ENCODE measurements at regions not wholly inside any gene's neighbourhood (a gene's known extent, or its start where the extent isn't known, plus 50 kb on each side); places are given as distances from the start of the nearest gene placed in this dataset.

DNA sequence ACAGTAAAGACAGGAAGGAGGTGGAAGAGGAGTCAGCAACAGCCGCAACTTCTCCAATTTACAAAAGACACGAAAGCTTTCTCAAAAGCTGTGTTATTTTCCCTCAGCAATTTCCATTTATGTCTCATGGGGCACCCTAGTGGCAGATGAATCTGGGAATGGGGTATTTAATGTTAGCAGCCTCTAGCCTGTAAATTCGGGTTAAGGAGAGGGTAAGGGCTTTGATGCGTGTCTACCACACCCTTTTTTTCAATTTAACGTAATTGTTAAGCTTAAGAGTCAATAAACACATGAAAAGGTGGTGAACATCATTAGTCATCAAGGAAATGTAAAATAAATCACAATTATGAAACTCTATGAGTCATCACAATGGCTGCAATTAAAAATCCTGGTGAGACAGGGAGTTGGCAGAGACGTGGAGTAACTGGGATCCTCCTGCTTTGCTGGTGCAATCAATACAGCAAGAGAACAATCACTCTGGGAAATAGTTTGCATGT lies 986.4 kb downstream of the AACS start:
- peak overlapping the region; percentile 21 for H3K4me3 Mint-ChIP-seq (ENCODE audit: unreplicated experiment)
- peaks cover 41% of the 10 kb centered on the region for H3K4me1 Mint-ChIP-seq (ENCODE audit: insufficient read depth, unreplicated experiment)
- no TSS peak for BruUV-seq (replicated peaks)
- TF ChIP-seq, protein P1, sequence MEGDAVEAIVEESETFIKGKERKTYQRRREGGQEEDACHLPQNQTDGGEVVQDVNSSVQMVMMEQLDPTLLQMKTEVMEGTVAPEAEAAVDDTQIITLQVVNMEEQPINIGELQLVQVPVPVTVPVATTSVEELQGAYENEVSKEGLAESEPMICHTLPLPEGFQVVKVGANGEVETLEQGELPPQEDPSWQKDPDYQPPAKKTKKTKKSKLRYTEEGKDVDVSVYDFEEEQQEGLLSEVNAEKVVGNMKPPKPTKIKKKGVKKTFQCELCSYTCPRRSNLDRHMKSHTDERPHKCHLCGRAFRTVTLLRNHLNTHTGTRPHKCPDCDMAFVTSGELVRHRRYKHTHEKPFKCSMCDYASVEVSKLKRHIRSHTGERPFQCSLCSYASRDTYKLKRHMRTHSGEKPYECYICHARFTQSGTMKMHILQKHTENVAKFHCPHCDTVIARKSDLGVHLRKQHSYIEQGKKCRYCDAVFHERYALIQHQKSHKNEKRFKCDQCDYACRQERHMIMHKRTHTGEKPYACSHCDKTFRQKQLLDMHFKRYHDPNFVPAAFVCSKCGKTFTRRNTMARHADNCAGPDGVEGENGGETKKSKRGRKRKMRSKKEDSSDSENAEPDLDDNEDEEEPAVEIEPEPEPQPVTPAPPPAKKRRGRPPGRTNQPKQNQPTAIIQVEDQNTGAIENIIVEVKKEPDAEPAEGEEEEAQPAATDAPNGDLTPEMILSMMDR (IDR thresholded peaks at IDR 0.05; ENCODE audit: unreplicated experiment) = peak; percentile 49
- intact Hi-C loops (cut with micrococcal nuclease) = loop anchor here (1.0 to 10.0 kb wide), 3 partner anchors 68 to 867 kb away; partner anchors contain the start of gene TMEM132B
- ChIA-PET CTCF (interaction anchor here (0.6 to 0.8 kb wide), 4 partner anchors 26 to 650 kb away, joined by 3 to 4 read pairs (median 3); no protein-coding TSS in a partner anchor), POLR2A (interaction anchor here (0.6 to 1.0 kb wide), 5 partner anchors 15 to 661 kb away, joined by 3 to 4 read pairs (median 3); no protein-coding TSS in a partner anchor)
- H3K36me3 Mint-ChIP-seq (ENCODE audit: insufficient read depth, unreplicated experiment) = no peaks in the 10 kb centered on the region
- no peaks in the 10 kb centered on the region for H3K9me3 Mint-ChIP-seq (ENCODE audit: unreplicated experiment)
- H3K27ac Mint-ChIP-seq (ENCODE audit: low read depth, unreplicated experiment) = peak overlapping the region; percentile 89
- no peaks in the 10 kb centered on the region for H3K27me3 Mint-ChIP-seq (ENCODE audit: insufficient read depth, unreplicated experiment)
- peak; percentile 95 for DNase-seq (ENCODE audit: unreplicated experiment)

DNA sequence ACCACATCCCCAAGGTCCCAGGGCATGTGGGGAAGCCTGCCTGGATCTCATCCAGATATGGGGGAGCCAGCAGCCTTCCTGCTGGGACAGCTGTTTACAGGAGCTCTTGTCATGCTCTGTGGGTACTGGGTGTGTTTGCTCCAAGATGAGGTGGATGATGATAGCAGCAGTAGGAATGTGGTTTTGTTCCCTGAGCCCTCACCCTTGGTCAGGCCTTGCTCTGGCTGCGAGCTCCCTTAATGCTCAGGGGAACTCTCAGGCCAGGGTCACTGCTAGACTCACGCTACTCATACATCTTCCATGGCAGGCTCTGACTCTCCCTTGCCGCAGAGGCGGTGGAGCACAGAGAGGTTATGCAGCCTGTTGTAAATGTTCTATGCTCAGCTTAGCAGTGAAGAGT lies 990.3 kb downstream of the AACS start:
- Mint-ChIP-seq H3K36me3 (ENCODE audit: insufficient read depth, unreplicated experiment) (no peaks in the 10 kb centered on the region), H3K4me3 (ENCODE audit: unreplicated experiment) (no peak overlapping the region), H3K27me3 (ENCODE audit: insufficient read depth, unreplicated experiment) (no peaks in the 10 kb centered on the region), H3K27ac (ENCODE audit: low read depth, unreplicated experiment) (peak overlapping the region; percentile 66), H3K9me3 (ENCODE audit: unreplicated experiment) (no peaks in the 10 kb centered on the region), H3K4me1 (ENCODE audit: insufficient read depth, unreplicated experiment) (peaks cover 41% of the 10 kb centered on the region)
- ChIA-PET POLR2A (no interaction called here), CTCF (interaction anchor here (0.7 to 1.7 kb wide), 6 partner anchors 11 to 724 kb away, joined by 3 to 9 read pairs (median 4); no protein-coding TSS in a partner anchor)
- TF ChIP-seq, protein P1 (IDR thresholded peaks at IDR 0.05; ENCODE audit: unreplicated experiment) = no peak
- intact Hi-C loops (cut with micrococcal nuclease) = loop anchor here (2.0 to 10.0 kb wide), 2 partner anchors 29 to 871 kb away; partner anchors contain the start of gene TMEM132B
- DNase-seq (ENCODE audit: unreplicated experiment) = peak; percentile 76
- BruUV-seq (replicated peaks) = no TSS peak

DNA sequence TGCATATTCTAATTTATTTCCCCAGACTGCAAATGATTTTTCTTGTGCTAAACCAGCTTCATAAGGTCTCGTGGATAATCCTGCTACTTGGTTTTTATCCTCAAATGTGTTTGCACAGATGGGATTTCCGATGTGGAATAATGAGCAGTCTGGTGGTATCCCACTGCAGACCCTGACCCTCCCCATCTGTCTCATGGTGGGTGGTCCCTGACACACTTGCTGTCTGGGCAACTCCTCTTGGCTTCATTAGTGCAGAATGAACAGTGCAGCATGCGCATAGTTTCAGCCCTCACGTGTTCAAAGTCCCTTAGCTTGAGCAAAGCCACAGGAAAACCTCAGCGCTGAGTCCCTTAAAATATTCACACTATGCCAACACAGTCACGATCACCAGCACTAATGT lies 996.5 kb downstream of the AACS start:
- Mint-ChIP-seq H3K27ac (ENCODE audit: low read depth, unreplicated experiment) (no peak overlapping the region), H3K9me3 (ENCODE audit: unreplicated experiment) (no peaks in the 10 kb centered on the region), H3K4me1 (ENCODE audit: insufficient read depth, unreplicated experiment) (peaks cover under 1% of the 10 kb centered on the region), H3K4me3 (ENCODE audit: unreplicated experiment) (no peak overlapping the region), H3K36me3 (ENCODE audit: insufficient read depth, unreplicated experiment) (no peaks in the 10 kb centered on the region), H3K27me3 (ENCODE audit: insufficient read depth, unreplicated experiment) (no peaks in the 10 kb centered on the region)
- BruUV-seq (replicated peaks) = no TSS peak
- DNase-seq (ENCODE audit: unreplicated experiment) = no peak
- CTCF ChIA-PET = interaction anchor here (1.1 to 1.9 kb wide), 2 partner anchors 8 to 1319 kb away, joined by 4 to 10 read pairs; no protein-coding TSS in a partner anchor
- intact Hi-C loops (cut with micrococcal nuclease) = loop anchor here (10.0 kb wide), 1 partner anchor 1613 kb away; no protein-coding TSS in a partner anchor
- TF ChIP-seq, protein P1 (IDR thresholded peaks at IDR 0.05; ENCODE audit: unreplicated experiment) = no peak
- POLR2A ChIA-PET = interaction anchor here (0.6 kb wide), 1 partner anchor 50 kb away, joined by 3 read pairs; no protein-coding TSS in a partner anchor

DNA sequence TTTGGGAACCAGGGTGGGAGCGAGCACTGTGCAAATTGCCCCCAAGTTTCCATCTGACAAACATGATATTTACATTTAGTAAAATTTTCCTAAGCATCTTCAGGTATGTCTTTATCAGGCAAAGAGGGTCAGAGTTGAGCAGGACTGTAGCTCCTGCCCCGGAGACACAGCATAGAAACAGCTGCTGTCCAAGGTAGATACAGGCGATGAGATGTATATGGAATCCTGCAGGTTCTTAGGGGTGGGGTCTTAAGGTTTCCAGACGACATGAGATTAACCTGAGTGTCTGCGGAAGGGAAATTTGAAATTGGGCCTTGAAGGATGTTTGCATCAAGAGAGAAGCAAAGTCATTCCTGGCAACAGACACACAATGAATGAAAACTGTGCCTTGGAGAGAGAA lies 998.8 kb downstream of the AACS start:
- TF ChIP-seq, protein P1 (IDR thresholded peaks at IDR 0.05; ENCODE audit: unreplicated experiment) = no peak
- POLR2A ChIA-PET = no interaction called here
- BruUV-seq (replicated peaks) = no TSS peak
- H3K9me3 Mint-ChIP-seq (ENCODE audit: unreplicated experiment) = no peaks in the 10 kb centered on the region
- no peaks in the 10 kb centered on the region for H3K27me3 Mint-ChIP-seq (ENCODE audit: insufficient read depth, unreplicated experiment)
- H3K27ac Mint-ChIP-seq (ENCODE audit: low read depth, unreplicated experiment) = no peak overlapping the region
- CTCF ChIA-PET = no interaction called here
- H3K36me3 Mint-ChIP-seq (ENCODE audit: insufficient read depth, unreplicated experiment) = no peaks in the 10 kb centered on the region
- no peak overlapping the region for H3K4me3 Mint-ChIP-seq (ENCODE audit: unreplicated experiment)
- H3K4me1 Mint-ChIP-seq (ENCODE audit: insufficient read depth, unreplicated experiment) = no peaks in the 10 kb centered on the region
- DNase-seq (ENCODE audit: unreplicated experiment) = no peak
- intact Hi-C loops (cut with micrococcal nuclease) = loop anchor here (10.0 kb wide), 1 partner anchor 1611 kb away; no protein-coding TSS in a partner anchor
